DOHH2 (cell line): ENCODE measurements at regions not wholly inside any gene's neighbourhood (a gene's known extent, or its start where the extent isn't known, plus 50 kb on each side); places are given as distances from the start of the nearest gene placed in this dataset.

Source experiments
- CTCF ChIP-seq: fragments of 200-600 bp; sonication (generic); IDR thresholded peaks from one replicate; pipeline ENCODE4 v1.5.1; 2014; ENCODE audit warnings: antibody characterized with exemption, mild to moderate bottlenecking, low read depth, low read length; ENCODE audit not compliant: poor library complexity, severe bottlenecking
- EZH2phosphoT487 ChIP-seq: fragments of 200-600 bp; sonication (generic); IDR thresholded peaks from 2 replicates; pipeline ENCODE4 v1.6.1; 2017; ENCODE audit warnings: borderline replicate concordance, mild to moderate bottlenecking, antibody characterized with exemption, low read length, moderate library complexity, mixed read lengths

- TF ChIP-seq CTCF: no peak
- no peak for TF ChIP-seq EZH2phosphoT487
Measured at GRCh38 chr17:33667671-33668070, 374.6 kb upstream of the ASIC2 start.
